ENCODE measurements at regions not wholly inside any gene's neighbourhood (a gene's known extent, or its start where the extent isn't known, plus 50 kb on each side); places are given as distances from the start of the nearest gene placed in this dataset.

DNA sequence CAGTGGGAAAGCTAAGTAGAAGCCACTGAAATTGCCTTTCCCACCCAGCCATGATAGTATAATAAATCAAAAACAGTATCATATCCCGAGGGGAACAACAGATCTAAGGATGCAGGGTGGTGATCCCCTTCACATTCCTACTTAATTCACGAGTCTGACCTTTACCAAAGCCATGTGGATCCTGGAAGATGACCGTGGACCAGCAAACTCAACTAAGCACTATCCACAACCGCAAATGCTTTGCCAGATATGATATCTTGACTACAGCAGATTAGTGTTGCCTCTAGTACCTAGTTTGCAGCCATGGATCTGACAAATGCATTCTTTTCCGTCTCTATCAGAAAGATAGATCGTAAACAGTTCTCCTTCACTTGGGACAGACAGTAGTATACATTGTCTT lies 67.3 kb upstream of the IL6 start:
- Histone ChIP-seq H3K79me1 (ENCODE audit: low read depth, low read length) (no peaks in the 10 kb centered on the region), H3K9me3 (ENCODE audit: insufficient read depth in 2 of 2, low read depth in 1 of 2, low read length in 1 of 2) (no peaks in the 10 kb centered on the region), H2BK20ac (ENCODE audit: low read length) (no peak overlapping the region; the same call in 1 of the 2 replicates), H3K18ac (ENCODE audit: extremely low read depth, low read length) (no peak overlapping the region), H3K56ac (replicated peaks; ENCODE audit: insufficient read length, low read depth, low read length) (no peak overlapping the region), H3K4me2 (ENCODE audit: insufficient read depth in 1 of 2, low read depth in 2 of 2, low read length in 2 of 2) (no peak overlapping the region), H4K5ac (ENCODE audit: insufficient read length, low read depth, low read length) (no peak overlapping the region), H3K23ac (ENCODE audit: insufficient read length) (no peak overlapping the region), H3K23me2 (ENCODE audit: low read depth, low read length) (no peaks in the 10 kb centered on the region), H3K27me3 (replicated peaks in 1 of 4; ENCODE audit: control insufficient read depth in 3 of 4, extremely low read depth in 1 of 4, insufficient read depth in 3 of 4, low read length in 3 of 4) (no peaks in the 10 kb centered on the region), H2BK5ac (ENCODE audit: low read depth, low read length) (no peak overlapping the region), H4K8ac (ENCODE audit: extremely low read depth, insufficient read depth, low read length) (no peak overlapping the region), H3K4me1 (replicated peaks in 1 of 4; ENCODE audit: control insufficient read depth in 3 of 4, insufficient read depth in 4 of 4, low read length in 3 of 4) (0 out of 7 replicates have a peak, but pooled peaks cover 0 to 3% (median 0%) of the 10 kb centered on the region in 4 experiments), H4K91ac (replicated peaks; ENCODE audit: insufficient read length, low read length) (no peak overlapping the region), H3K79me2 (ENCODE audit: control insufficient read depth in 1 of 2, insufficient read depth in 2 of 2, low read length in 2 of 2) (no peaks in the 10 kb centered on the region), H2BK15ac (ENCODE audit: low read length) (no peak overlapping the region), H2AK5ac (ENCODE audit: low read depth, low read length) (no peak overlapping the region), H3K9ac (replicated peaks in 1 of 4; ENCODE audit: extremely low read depth in 1 of 4, low read depth in 3 of 4, low read length in 3 of 4) (no peak overlapping the region), H3K36me3 (ENCODE audit: control insufficient read depth in 2 of 4, insufficient read depth in 4 of 4, low read length in 3 of 4) (no peaks in the 10 kb centered on the region), H4K20me1 (replicated peaks in 1 of 2; ENCODE audit: control insufficient read depth in 1 of 2, insufficient read depth in 2 of 2, low read length in 2 of 2) (no peaks in the 10 kb centered on the region), H3K27ac (ENCODE audit: low read depth, low read length) (no peak overlapping the region), H3K4ac (replicated peaks; ENCODE audit: insufficient read length, low read depth, low read length) (no peak overlapping the region), H3K14ac (ENCODE audit: insufficient read length) (no peak overlapping the region), H2BK120ac (replicated peaks; ENCODE audit: low read depth, low read length) (no peak overlapping the region), H2AFZ (ENCODE audit: low read length) (no peak overlapping the region), H2BK12ac (ENCODE audit: low read depth, low read length) (no peak overlapping the region), H3K4me3 (ENCODE audit: extremely low read depth in 1 of 4, insufficient read depth in 2 of 4, low read depth in 3 of 4, low read length in 4 of 4) (no peak overlapping the region)
- ChIA-PET CTCF (ENCODE audit: partially characterized antibody) (interaction anchor here (2.1 to 4.7 kb wide), 5 partner anchors 8 to 100 kb away, joined by 13 to 55 read pairs (median 23); partner anchors contain the start of gene IL6), POLR2A (ENCODE audit: partially characterized antibody) (no interaction called here)
- 83% methylated on average over 6 of the region's 6 CpGs; no CpG with 5 or more reads in 1 of the 2 experiments for WGBS, 2 experiments (ENCODE audit: extremely low coverage in 1 of 2, insufficient coverage in 1 of 2, insufficient read length in 1 of 2, insufficient replicate concordance in 2 of 2, low coverage in 1 of 2, low lambda C conversion rate in 2 of 2, missing lambda C conversion rate in 1 of 2)
- TF ChIP-seq SP4 (IDR thresholded peaks at IDR 0.05; ENCODE audit: low read length): no peak
- no peak for TF ChIP-seq CBX8 (IDR thresholded peaks at IDR 0.05; ENCODE audit: borderline replicate concordance, low read depth, low read length)
- TF ChIP-seq BCL11A (IDR thresholded peaks at IDR 0.05; ENCODE audit: low read depth in 2 of 2, low read length in 2 of 2): no peak
- no peak for TF ChIP-seq KDM5A (IDR thresholded peaks at IDR 0.05; ENCODE audit: low read length)
- no peak for TF ChIP-seq RFX5 (IDR thresholded peaks at IDR 0.05; ENCODE audit: borderline replicate concordance, low read depth, low read length)
- TF ChIP-seq GABPA (IDR thresholded peaks at IDR 0.05; ENCODE audit: borderline replicate concordance, insufficient read depth, low read length): no peak
- no peak for TF ChIP-seq SIX5 (IDR thresholded peaks at IDR 0.05; ENCODE audit: low read depth, low read length)
- FAIRE-seq (no peak), DNase-seq (ENCODE audit: low read depth in 1 of 2, low spot score in 2 of 2) (no peak)
